ENCODE measurements at regions not wholly inside any gene's neighbourhood (a gene's known extent, or its start where the extent isn't known, plus 50 kb on each side); places are given as distances from the start of the nearest gene placed in this dataset.

DNA sequence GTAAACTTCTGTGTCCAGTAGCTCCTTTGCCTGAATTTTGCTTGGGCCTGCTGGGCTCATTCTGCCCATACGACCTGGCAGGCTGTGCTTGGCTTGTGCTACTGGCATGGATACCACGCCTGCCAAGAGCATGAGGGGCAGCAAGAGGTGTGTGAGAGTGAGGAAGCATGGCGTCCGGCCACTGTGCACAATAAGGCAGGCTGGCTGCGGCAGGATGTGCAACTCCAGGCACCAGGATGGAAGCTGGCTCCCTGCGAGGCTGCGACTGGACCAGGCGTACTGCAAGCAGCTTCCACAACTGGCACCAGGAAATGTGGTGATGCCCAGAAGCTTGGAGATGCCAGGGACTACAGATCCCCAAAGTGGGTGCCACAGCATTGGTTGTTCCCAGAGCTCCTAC lies 709.3 kb downstream of the PCDH18 start (continued):
- TF ChIP-seq ZNF488 (tag by site-specific recombination; IDR thresholded peaks at IDR 0.05) (no peak), ZNF426 (tag by site-specific recombination; IDR thresholded peaks at IDR 0.05) (no peak), KLF8 (tag by site-specific recombination; IDR thresholded peaks at IDR 0.05) (no peak), KLF7 (tag by site-specific recombination; IDR thresholded peaks at IDR 0.05; ENCODE audit: borderline replicate concordance) (no peak), PRDM1 (tag by site-specific recombination; IDR thresholded peaks at IDR 0.05) (no peak)

- no peak overlapping the region for H3K4me3 ChIP-seq (ENCODE audit: low read depth, low read length)
- ChIA-PET POLR2A (no interaction called here), CTCF (no interaction called here)
- no peak for TF ChIP-seq ZNF701 (tag by site-specific recombination; IDR thresholded peaks at IDR 0.05)
- H3K27ac ChIP-seq (ENCODE audit: extremely low read depth, low read depth, low read length): no peak overlapping the region
- H3K36me3 ChIP-seq (ENCODE audit: control insufficient read depth in 2 of 2, insufficient read depth in 1 of 2, low read length in 2 of 2): no peaks in the 10 kb centered on the region
- no peaks in the 10 kb centered on the region for H3K4me1 ChIP-seq (ENCODE audit: control insufficient read depth, insufficient read depth, low read length)
- no peaks in the 10 kb centered on the region for H3K9me3 ChIP-seq (ENCODE audit: control insufficient read depth, insufficient read depth, low read depth, low read length)
Measured at GRCh38 chr4:136818811-136819330, 713.4 kb downstream of the PCDH18 start.

DNA sequence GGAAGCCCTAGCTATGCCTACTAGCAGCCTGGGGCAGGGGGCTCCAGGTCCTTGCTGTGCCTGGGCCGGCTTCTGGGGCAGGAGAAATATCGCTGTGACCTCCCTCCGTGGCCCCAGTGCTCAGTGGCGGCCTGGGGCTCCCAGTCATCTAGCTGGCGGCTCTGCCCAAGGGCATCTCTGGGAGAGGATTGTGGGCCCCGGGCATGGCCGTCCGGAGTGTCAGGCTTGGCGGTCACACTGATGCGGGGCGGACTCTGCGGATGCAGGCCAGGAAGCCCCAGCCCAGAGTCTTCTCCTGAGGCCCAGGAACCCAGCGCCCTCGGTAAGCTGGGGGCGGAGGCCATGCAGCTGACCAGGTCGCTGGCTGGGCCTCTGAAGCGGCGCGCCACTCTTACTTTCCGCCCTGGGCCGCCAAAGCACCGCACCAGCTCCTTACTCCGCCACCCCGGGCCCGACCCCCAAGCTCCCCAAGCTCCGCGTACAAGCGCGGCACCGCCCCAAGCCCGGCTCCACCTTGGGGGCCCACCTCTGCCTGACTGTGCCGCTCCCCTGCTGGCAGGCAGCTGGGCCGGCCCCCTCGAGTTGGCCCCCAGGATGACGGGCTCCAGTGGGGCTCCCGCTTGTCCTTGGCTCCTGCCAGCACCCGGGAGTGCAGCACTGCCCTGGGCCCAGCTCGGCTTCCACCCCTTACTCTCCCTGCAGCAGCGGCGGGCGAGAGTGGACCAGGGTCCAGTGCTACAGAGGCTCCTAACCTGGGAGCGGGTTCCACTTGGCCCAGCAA lies 720.0 kb downstream of the PCDH18 start:
- CTCF ChIA-PET: no interaction called here

More for the DNA sequence above, 720.0 kb downstream of the PCDH18 start:
- TF ChIP-seq ZNF585B (tag by site-specific recombination; IDR thresholded peaks at IDR 0.05) (no peak), RBAK (tag by site-specific recombination; IDR thresholded peaks at IDR 0.05) (no peak), ZNF701 (tag by site-specific recombination; IDR thresholded peaks at IDR 0.05) (no peak), ZNF548 (tag by site-specific recombination; IDR thresholded peaks at IDR 0.05) (no peak), ZNF544 (tag by site-specific recombination; IDR thresholded peaks at IDR 0.05) (no peak), ZNF391 (tag by site-specific recombination; IDR thresholded peaks at IDR 0.05; ENCODE audit: borderline replicate concordance, low read depth) (no peak), SCRT1 (tag by site-specific recombination; IDR thresholded peaks at IDR 0.05; ENCODE audit: borderline replicate concordance) (no peak), ZNF776 (tag by site-specific recombination; IDR thresholded peaks at IDR 0.05; ENCODE audit: borderline replicate concordance) (no peak), ZNF629 (tag by site-specific recombination; IDR thresholded peaks at IDR 0.05) (no peak), ZNF302 (tag by site-specific recombination; IDR thresholded peaks at IDR 0.05; ENCODE audit: low read depth) (no peak), ATF2 (tag by site-specific recombination; IDR thresholded peaks at IDR 0.05; ENCODE audit: low read depth) (no peak), ZNF76 (tag by site-specific recombination; IDR thresholded peaks at IDR 0.05; ENCODE audit: borderline replicate concordance, low read depth) (no peak)
- TF ChIP-seq, protein P1, sequence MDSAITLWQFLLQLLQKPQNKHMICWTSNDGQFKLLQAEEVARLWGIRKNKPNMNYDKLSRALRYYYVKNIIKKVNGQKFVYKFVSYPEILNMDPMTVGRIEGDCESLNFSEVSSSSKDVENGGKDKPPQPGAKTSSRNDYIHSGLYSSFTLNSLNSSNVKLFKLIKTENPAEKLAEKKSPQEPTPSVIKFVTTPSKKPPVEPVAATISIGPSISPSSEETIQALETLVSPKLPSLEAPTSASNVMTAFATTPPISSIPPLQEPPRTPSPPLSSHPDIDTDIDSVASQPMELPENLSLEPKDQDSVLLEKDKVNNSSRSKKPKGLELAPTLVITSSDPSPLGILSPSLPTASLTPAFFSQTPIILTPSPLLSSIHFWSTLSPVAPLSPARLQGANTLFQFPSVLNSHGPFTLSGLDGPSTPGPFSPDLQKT (IDR thresholded peaks at IDR 0.05; ENCODE audit: borderline replicate concordance, low read depth, low read length): no peak
- TF ChIP-seq, protein P2, sequence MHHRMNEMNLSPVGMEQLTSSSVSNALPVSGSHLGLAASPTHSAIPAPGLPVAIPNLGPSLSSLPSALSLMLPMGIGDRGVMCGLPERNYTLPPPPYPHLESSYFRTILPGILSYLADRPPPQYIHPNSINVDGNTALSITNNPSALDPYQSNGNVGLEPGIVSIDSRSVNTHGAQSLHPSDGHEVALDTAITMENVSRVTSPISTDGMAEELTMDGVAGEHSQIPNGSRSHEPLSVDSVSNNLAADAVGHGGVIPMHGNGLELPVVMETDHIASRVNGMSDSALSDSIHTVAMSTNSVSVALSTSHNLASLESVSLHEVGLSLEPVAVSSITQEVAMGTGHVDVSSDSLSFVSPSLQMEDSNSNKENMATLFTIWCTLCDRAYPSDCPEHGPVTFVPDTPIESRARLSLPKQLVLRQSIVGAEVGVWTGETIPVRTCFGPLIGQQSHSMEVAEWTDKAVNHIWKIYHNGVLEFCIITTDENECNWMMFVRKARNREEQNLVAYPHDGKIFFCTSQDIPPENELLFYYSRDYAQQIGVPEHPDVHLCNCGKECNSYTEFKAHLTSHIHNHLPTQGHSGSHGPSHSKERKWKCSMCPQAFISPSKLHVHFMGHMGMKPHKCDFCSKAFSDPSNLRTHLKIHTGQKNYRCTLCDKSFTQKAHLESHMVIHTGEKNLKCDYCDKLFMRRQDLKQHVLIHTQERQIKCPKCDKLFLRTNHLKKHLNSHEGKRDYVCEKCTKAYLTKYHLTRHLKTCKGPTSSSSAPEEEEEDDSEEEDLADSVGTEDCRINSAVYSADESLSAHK (tag by site-specific recombination; IDR thresholded peaks at IDR 0.05): no peak
- no peaks in the 10 kb centered on the region for H3K4me1 ChIP-seq (ENCODE audit: control insufficient read depth, insufficient read depth, low read length)
- POLR2A ChIA-PET: no interaction called here
- no peaks in the 10 kb centered on the region for H3K36me3 ChIP-seq (ENCODE audit: control insufficient read depth in 2 of 2, insufficient read depth in 1 of 2, low read length in 2 of 2)
- no peak overlapping the region for H3K4me3 ChIP-seq (ENCODE audit: low read depth, low read length)
- H3K27ac ChIP-seq (ENCODE audit: extremely low read depth, low read depth, low read length): no peak overlapping the region
- no peaks in the 10 kb centered on the region for H3K9me3 ChIP-seq (ENCODE audit: control insufficient read depth, insufficient read depth, low read depth, low read length)
